ENCODE measurements at regions not wholly inside any gene's neighbourhood (a gene's known extent, or its start where the extent isn't known, plus 50 kb on each side); places are given as distances from the start of the nearest gene placed in this dataset.
A peak's percentile ranks its signal among the peaks of the same experiment; 100 is the strongest.

DNA sequence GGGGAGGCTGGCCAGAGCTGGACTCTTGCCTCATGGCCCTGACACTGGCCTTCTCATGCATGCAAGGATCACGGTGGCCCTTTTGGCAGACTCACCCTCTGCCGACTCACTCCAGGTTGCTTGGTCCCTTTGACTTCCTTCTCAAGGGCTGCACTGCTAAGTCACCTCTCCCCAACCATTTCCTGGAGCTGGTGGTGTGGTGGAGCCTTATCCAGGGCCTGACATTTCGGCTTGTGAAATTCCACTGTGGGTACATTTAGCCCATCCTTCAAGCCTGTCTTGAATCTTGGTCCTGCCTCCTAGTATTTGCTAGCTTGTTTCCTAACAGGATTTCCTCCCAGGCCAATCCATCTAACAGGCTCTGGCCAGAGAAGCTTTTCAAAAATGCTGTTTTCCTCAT, 52.6 kb upstream of the JUN start:
- TF ChIP-seq, protein P1, sequence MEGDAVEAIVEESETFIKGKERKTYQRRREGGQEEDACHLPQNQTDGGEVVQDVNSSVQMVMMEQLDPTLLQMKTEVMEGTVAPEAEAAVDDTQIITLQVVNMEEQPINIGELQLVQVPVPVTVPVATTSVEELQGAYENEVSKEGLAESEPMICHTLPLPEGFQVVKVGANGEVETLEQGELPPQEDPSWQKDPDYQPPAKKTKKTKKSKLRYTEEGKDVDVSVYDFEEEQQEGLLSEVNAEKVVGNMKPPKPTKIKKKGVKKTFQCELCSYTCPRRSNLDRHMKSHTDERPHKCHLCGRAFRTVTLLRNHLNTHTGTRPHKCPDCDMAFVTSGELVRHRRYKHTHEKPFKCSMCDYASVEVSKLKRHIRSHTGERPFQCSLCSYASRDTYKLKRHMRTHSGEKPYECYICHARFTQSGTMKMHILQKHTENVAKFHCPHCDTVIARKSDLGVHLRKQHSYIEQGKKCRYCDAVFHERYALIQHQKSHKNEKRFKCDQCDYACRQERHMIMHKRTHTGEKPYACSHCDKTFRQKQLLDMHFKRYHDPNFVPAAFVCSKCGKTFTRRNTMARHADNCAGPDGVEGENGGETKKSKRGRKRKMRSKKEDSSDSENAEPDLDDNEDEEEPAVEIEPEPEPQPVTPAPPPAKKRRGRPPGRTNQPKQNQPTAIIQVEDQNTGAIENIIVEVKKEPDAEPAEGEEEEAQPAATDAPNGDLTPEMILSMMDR (IDR thresholded peaks at IDR 0.05; ENCODE audit: extremely low read depth, insufficient read depth, missing control alignments), result no peak
- DNase-seq (ENCODE audit: low spot score), result no peak
- in situ Hi-C loops (cut with MboI; ENCODE audit: low pct_unique_long_range_greater_than_20kb, low sequenced_read_pairs, unreplicated experiment), result no loop called here

DNA sequence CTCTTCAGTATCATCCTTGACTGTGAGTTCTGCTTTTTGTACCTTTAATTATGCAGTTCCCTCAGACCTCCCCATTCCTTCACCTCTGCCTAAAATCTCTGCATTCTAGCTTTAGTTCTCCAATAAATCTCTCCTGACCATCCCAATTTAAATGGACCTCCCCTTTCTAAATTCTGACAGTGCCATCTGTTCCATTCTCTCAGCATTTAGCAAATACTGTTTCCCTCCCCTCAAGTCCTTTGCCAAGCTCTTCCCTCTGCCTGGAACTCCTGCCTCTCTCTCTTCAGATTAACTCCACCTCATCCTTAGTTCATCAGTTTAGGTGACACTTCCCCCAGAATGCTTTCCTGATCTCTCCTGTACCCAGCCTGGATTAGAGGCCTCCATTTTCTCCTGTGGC, 54.0 kb upstream of the JUN start:
- TF ChIP-seq, protein P1 (IDR thresholded peaks at IDR 0.05; ENCODE audit: extremely low read depth, insufficient read depth, missing control alignments), result no peak
- DNase-seq (ENCODE audit: low spot score), result no peak
- in situ Hi-C loops (cut with MboI; ENCODE audit: low pct_unique_long_range_greater_than_20kb, low sequenced_read_pairs, unreplicated experiment), result no loop called here

DNA sequence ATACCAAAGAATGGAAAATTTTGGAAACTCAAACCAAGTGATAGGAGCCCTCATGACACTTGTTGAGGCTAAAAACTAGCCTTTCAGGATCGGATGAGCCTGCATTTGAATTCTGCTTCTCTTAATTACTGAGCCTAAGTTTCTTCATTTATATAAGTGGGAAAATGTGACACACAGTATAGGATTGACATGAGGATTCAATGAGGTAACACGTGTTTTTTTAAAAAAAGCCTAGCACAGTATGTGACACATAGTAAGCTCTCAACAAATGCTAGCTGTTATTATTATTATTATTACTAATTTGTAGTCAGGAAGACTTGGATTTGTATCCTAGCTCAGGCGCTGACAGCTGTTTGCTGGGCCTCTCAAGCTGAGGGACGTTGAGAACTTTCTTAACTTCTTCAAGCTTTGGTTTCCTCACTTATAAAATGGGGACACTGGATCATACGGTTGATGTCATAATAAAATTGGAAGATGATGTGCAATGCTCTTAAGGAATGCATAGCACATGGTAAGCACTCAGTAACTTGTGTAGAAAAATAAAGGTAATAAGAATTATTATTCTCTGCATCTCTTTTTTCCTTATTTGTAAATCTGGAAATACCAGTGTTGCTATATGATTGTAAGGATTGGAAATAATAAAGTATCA, 55.4 kb upstream of the JUN start:
- in situ Hi-C loops (cut with MboI; ENCODE audit: low pct_unique_long_range_greater_than_20kb, low sequenced_read_pairs, unreplicated experiment), result no loop called here
- no peak for DNase-seq (ENCODE audit: low spot score)
- TF ChIP-seq, protein P1 (IDR thresholded peaks at IDR 0.05; ENCODE audit: extremely low read depth, insufficient read depth, missing control alignments), result no peak

DNA sequence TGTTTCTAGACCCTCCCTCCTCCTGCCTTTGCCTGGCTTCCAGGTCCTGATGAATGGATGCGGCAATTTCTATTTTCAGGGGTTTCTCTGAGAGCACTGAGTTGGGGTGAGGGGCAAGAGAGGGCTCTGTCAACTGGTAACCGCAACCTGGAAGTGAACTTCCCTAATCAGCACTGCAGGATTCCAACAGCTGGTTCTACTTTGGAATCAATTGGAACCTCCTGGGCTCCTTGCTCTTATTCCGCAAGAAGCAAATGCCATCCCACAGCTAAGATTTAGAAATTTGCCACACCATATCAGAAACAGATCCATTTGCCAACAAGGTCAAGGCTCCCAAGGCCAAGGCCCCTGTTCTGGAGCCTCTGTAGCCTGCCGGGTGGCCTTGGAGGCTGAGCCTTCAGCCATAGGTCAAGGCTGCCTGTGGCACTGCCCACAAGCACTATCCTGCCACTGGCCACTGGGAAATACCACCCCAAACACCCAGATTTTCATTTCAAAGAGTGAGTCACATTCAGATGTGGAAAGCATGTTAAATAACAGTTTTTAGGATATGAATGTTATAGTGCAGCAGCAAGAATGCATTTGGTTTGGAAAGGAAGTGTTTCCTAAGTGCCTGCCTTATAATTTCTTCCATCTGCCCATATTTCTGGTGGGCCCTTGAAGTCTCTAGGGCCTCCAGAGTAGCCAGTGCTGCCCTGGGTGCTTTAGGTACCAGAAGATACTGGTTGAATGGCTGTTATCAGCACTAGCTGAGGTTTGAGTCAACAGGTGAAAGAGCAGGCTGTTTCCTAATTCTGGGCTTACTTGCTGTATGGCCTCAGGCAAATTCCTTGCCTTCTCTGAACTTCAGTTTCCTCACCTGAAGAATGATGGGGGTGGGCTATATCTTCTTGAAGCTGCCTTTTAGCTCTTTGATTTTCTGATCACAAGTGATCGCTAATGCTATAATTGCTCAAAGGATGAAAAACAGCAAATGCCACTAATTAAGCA, 56.3 kb upstream of the JUN start:
- TF ChIP-seq, protein P1 (IDR thresholded peaks at IDR 0.05; ENCODE audit: extremely low read depth, insufficient read depth, missing control alignments), result no peak
- in situ Hi-C loops (cut with MboI; ENCODE audit: low pct_unique_long_range_greater_than_20kb, low sequenced_read_pairs, unreplicated experiment), result no loop called here
- DNase-seq (ENCODE audit: low spot score), result no peak

DNA sequence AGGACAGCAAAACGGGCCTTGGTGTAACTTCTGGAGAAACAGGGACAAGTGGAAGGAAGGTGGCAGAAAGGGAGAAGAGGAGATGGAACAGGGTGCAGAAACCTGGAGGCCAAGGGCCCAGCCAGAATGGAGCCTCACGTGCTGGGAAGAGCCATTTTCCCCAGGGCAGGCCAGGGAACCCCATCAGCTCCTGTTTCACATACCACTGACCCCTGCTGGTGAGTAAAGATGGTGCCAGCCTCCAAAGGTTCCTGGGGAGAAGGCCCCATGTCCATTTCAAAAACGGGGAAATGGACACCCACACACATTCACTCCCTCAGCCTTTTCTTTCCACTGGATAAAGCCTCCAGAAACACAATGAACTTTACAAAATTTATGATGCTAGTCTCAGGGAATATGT, 57.6 kb upstream of the JUN start:
- TF ChIP-seq, protein P1 (IDR thresholded peaks at IDR 0.05; ENCODE audit: extremely low read depth, insufficient read depth, missing control alignments), result peak; percentile 41
- in situ Hi-C loops (cut with MboI; ENCODE audit: low pct_unique_long_range_greater_than_20kb, low sequenced_read_pairs, unreplicated experiment), result no loop called here
- no peak for DNase-seq (ENCODE audit: low spot score)

DNA sequence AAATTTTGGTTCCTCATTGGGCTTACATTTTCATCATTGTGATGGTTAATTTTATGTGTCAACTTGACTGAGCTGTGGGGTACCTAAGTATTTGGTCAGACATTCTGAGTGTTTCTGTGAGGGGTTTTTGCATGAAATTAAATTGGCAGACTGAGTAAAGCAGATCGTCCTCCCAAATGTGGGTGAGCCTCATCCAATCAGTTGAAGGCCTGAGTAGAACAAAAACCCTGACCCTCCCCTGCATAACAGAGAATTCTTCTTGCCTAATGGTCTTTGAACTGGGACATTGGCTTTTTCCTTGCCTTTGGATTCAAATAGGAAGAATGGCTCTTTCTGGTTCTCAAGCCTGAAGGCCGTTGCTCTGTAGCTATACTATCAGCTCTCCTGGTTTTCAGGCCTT, 59.1 kb upstream of the JUN start:
- in situ Hi-C loops (cut with MboI; ENCODE audit: low pct_unique_long_range_greater_than_20kb, low sequenced_read_pairs, unreplicated experiment), result no loop called here
- TF ChIP-seq, protein P1 (IDR thresholded peaks at IDR 0.05; ENCODE audit: extremely low read depth, insufficient read depth, missing control alignments), result no peak
- no peak for DNase-seq (ENCODE audit: low spot score)
